Stimulated activated memory B cell treated with anti-CD40 and anti-IgM and Interleukin-4, amounts not matched to agents 10 μg/mL and 1 μg/mL and 100 μg/mL, for 72 hours (primary cell): ENCODE measurements at regions not wholly inside any gene's neighbourhood (a gene's known extent, or its start where the extent isn't known, plus 50 kb on each side); places are given as distances from the start of the nearest gene placed in this dataset.

Source experiments
- ATAC-seq: fragments of 150-1000 bp; cut with Tn5 transposase; 2 replicates; pipeline ENCODE4 v1.10.0; 2021
- H3K27ac Mint-ChIP-seq: one replicate; pipeline ENCODE4 v1.8.0; 2022; ENCODE audit warnings: mild to moderate bottlenecking, mixed read lengths
- H3K27me3 Mint-ChIP-seq: one replicate; pipeline ENCODE4 v1.8.0; 2022; ENCODE audit warnings: mixed read lengths
- H3K36me3 Mint-ChIP-seq: one replicate; pipeline ENCODE4 v1.8.0; 2022; ENCODE audit warnings: mixed read lengths
- H3K4me1 Mint-ChIP-seq: one replicate; pipeline ENCODE4 v1.8.0; 2022; ENCODE audit warnings: mixed read lengths
- H3K4me3 Mint-ChIP-seq: one replicate; pipeline ENCODE4 v1.8.0; 2022; ENCODE audit warnings: mild to moderate bottlenecking, moderate library complexity, mixed read lengths
- H3K9me3 Mint-ChIP-seq: one replicate; pipeline ENCODE4 v1.8.0; 2022; ENCODE audit warnings: mixed read lengths

GRCh38 chr21:18191139-18191538, 53.5 kb upstream of the CHODL start:
- Mint-ChIP-seq H3K27me3 (no peaks in the 10 kb centered on the region), H3K36me3 (no peaks in the 10 kb centered on the region), H3K4me3 (no peak overlapping the region), H3K27ac (no peak overlapping the region), H3K4me1 (no peaks in the 10 kb centered on the region), H3K9me3 (peaks cover 4% of the 10 kb centered on the region)
- no peak for ATAC-seq

- H3K36me3 Mint-ChIP-seq: no peaks in the 10 kb centered on the region
- H3K27ac Mint-ChIP-seq: no peak overlapping the region
- H3K4me1 Mint-ChIP-seq: no peaks in the 10 kb centered on the region
- H3K27me3 Mint-ChIP-seq: no peaks in the 10 kb centered on the region
- ATAC-seq: no peak
- H3K4me3 Mint-ChIP-seq: no peak overlapping the region
- peaks cover 2% of the 10 kb centered on the region for H3K9me3 Mint-ChIP-seq
Observed at GRCh38 chr21:18178509-18178908, 66.1 kb upstream of the CHODL start.

GRCh38 chr21:18174370-18174769, 70.3 kb upstream of the CHODL start:
- Mint-ChIP-seq H3K27ac (no peak overlapping the region), H3K36me3 (no peaks in the 10 kb centered on the region), H3K9me3 (no peaks in the 10 kb centered on the region), H3K4me1 (no peaks in the 10 kb centered on the region), H3K27me3 (no peaks in the 10 kb centered on the region), H3K4me3 (no peak overlapping the region)
- no peak for ATAC-seq

- H3K9me3 Mint-ChIP-seq: no peaks in the 10 kb centered on the region
- no peak overlapping the region for H3K27ac Mint-ChIP-seq
- ATAC-seq: no peak
- H3K4me1 Mint-ChIP-seq: no peaks in the 10 kb centered on the region
- H3K27me3 Mint-ChIP-seq: no peaks in the 10 kb centered on the region
- no peaks in the 10 kb centered on the region for H3K36me3 Mint-ChIP-seq
- H3K4me3 Mint-ChIP-seq: no peak overlapping the region
Observed at GRCh38 chr21:18170829-18171228, 73.8 kb upstream of the CHODL start.

- Mint-ChIP-seq H3K9me3 (no peaks in the 10 kb centered on the region), H3K4me3 (no peak overlapping the region), H3K36me3 (no peaks in the 10 kb centered on the region), H3K27ac (no peak overlapping the region), H3K4me1 (no peaks in the 10 kb centered on the region), H3K27me3 (no peaks in the 10 kb centered on the region)
- ATAC-seq: no peak
Observed at GRCh38 chr21:18170221-18170620, 74.4 kb upstream of the CHODL start.

GRCh38 chr21:18168108-18168507, 76.5 kb upstream of the CHODL start:
- Mint-ChIP-seq H3K36me3 (no peaks in the 10 kb centered on the region), H3K4me3 (no peak overlapping the region), H3K9me3 (no peaks in the 10 kb centered on the region), H3K27ac (no peak overlapping the region), H3K27me3 (no peaks in the 10 kb centered on the region), H3K4me1 (no peaks in the 10 kb centered on the region)
- ATAC-seq: no peak

GRCh38 chr21:18164933-18165332, 79.7 kb upstream of the CHODL start:
- H3K9me3 Mint-ChIP-seq: peaks cover 3% of the 10 kb centered on the region
- no peak overlapping the region for H3K4me3 Mint-ChIP-seq

GRCh38 chr21:18164483-18164882, 80.2 kb upstream of the CHODL start:
- ATAC-seq: no peak
- H3K36me3 Mint-ChIP-seq: no peaks in the 10 kb centered on the region

More at GRCh38 chr21:18164933-18165332, 79.7 kb upstream of the CHODL start:
- H3K36me3 Mint-ChIP-seq: no peaks in the 10 kb centered on the region
- no peak overlapping the region for H3K27ac Mint-ChIP-seq
- H3K27me3 Mint-ChIP-seq: no peaks in the 10 kb centered on the region
- ATAC-seq: no peak
- no peaks in the 10 kb centered on the region for H3K4me1 Mint-ChIP-seq

GRCh38 chr21:18163956-18164355, 80.7 kb upstream of the CHODL start:
- Mint-ChIP-seq H3K4me1 (no peaks in the 10 kb centered on the region), H3K9me3 (peaks cover 3% of the 10 kb centered on the region), H3K27me3 (no peaks in the 10 kb centered on the region), H3K36me3 (no peaks in the 10 kb centered on the region), H3K4me3 (no peak overlapping the region), H3K27ac (no peak overlapping the region)
- no peak for ATAC-seq

More at GRCh38 chr21:18164483-18164882, 80.2 kb upstream of the CHODL start:
- peaks cover 3% of the 10 kb centered on the region for H3K9me3 Mint-ChIP-seq
- no peak overlapping the region for H3K27ac Mint-ChIP-seq
- H3K27me3 Mint-ChIP-seq: no peaks in the 10 kb centered on the region
- no peaks in the 10 kb centered on the region for H3K4me1 Mint-ChIP-seq
- no peak overlapping the region for H3K4me3 Mint-ChIP-seq

- Mint-ChIP-seq H3K36me3 (no peaks in the 10 kb centered on the region), H3K27ac (no peak overlapping the region), H3K4me1 (no peaks in the 10 kb centered on the region), H3K9me3 (peaks cover 3% of the 10 kb centered on the region), H3K27me3 (no peaks in the 10 kb centered on the region), H3K4me3 (no peak overlapping the region)
- no peak for ATAC-seq
Observed at GRCh38 chr21:18161841-18162240, 82.8 kb upstream of the CHODL start.

GRCh38 chr21:18157406-18157805, 87.2 kb upstream of the CHODL start:
- ATAC-seq: no peak
- Mint-ChIP-seq H3K4me3 (no peak overlapping the region), H3K9me3 (peaks cover 3% of the 10 kb centered on the region), H3K36me3 (no peaks in the 10 kb centered on the region), H3K27ac (no peak overlapping the region), H3K4me1 (no peaks in the 10 kb centered on the region), H3K27me3 (no peaks in the 10 kb centered on the region)

GRCh38 chr21:18155508-18156193, 89.0 kb upstream of the CHODL start:
- Mint-ChIP-seq H3K4me3 (no peak overlapping the region), H3K4me1 (no peaks in the 10 kb centered on the region), H3K36me3 (no peaks in the 10 kb centered on the region), H3K27me3 (no peaks in the 10 kb centered on the region), H3K27ac (no peak overlapping the region), H3K9me3 (no peaks in the 10 kb centered on the region)
- no peak for ATAC-seq

- Mint-ChIP-seq H3K36me3 (no peaks in the 10 kb centered on the region), H3K9me3 (no peaks in the 10 kb centered on the region), H3K4me1 (no peaks in the 10 kb centered on the region), H3K27ac (no peak overlapping the region), H3K4me3 (no peak overlapping the region), H3K27me3 (no peaks in the 10 kb centered on the region)
- no peak for ATAC-seq
Observed at GRCh38 chr21:18153063-18153462, 91.6 kb upstream of the CHODL start.

- Mint-ChIP-seq H3K4me1 (no peaks in the 10 kb centered on the region), H3K9me3 (no peaks in the 10 kb centered on the region), H3K27me3 (no peaks in the 10 kb centered on the region), H3K36me3 (no peaks in the 10 kb centered on the region), H3K4me3 (no peak overlapping the region), H3K27ac (no peak overlapping the region)
- ATAC-seq: no peak
Observed at GRCh38 chr21:18152371-18152770, 92.3 kb upstream of the CHODL start.

GRCh38 chr21:18151046-18151445, 93.6 kb upstream of the CHODL start:
- H3K36me3 Mint-ChIP-seq: no peaks in the 10 kb centered on the region
- H3K27ac Mint-ChIP-seq: no peak overlapping the region
- ATAC-seq: no peak
- H3K4me3 Mint-ChIP-seq: no peak overlapping the region
- no peaks in the 10 kb centered on the region for H3K4me1 Mint-ChIP-seq
- no peaks in the 10 kb centered on the region for H3K27me3 Mint-ChIP-seq
- peaks cover 3% of the 10 kb centered on the region for H3K9me3 Mint-ChIP-seq

- H3K36me3 Mint-ChIP-seq: no peaks in the 10 kb centered on the region
- H3K4me1 Mint-ChIP-seq: no peaks in the 10 kb centered on the region
- peaks cover 3% of the 10 kb centered on the region for H3K9me3 Mint-ChIP-seq
- H3K27me3 Mint-ChIP-seq: no peaks in the 10 kb centered on the region
- no peak overlapping the region for H3K27ac Mint-ChIP-seq
- H3K4me3 Mint-ChIP-seq: no peak overlapping the region
- ATAC-seq: no peak
Observed at GRCh38 chr21:18148401-18148800, 96.2 kb upstream of the CHODL start.

- no peaks in the 10 kb centered on the region for H3K36me3 Mint-ChIP-seq
- no peaks in the 10 kb centered on the region for H3K27me3 Mint-ChIP-seq
- no peaks in the 10 kb centered on the region for H3K4me1 Mint-ChIP-seq
- H3K27ac Mint-ChIP-seq: no peak overlapping the region
- no peak for ATAC-seq
- no peak overlapping the region for H3K4me3 Mint-ChIP-seq
- peaks cover 3% of the 10 kb centered on the region for H3K9me3 Mint-ChIP-seq
Observed at GRCh38 chr21:18147678-18148077, 97.0 kb upstream of the CHODL start.
